Neural cell (in vitro differentiated cells): ENCODE measurements at regions not wholly inside any gene's neighbourhood (a gene's known extent, or its start where the extent isn't known, plus 50 kb on each side); places are given as distances from the start of the nearest gene placed in this dataset.

Source experiments
- H2AFZ ChIP-seq: fragments of 200-600, 300-800 bp; sonication (generic), shearing (Covaris generic); 2 replicates; pipeline ENCODE4 v1.6.0; 2014; ENCODE audit warnings: low read depth, mild to moderate bottlenecking, antibody characterized with exemption, low read length, moderate library complexity
- H3F3A ChIP-seq: fragments of 200-600 bp; shearing (Covaris generic); 2 replicates; pipeline ENCODE4 v1.6.1; 2016; ENCODE audit warnings: mild to moderate bottlenecking, moderate library complexity, mixed read lengths, antibody characterized with exemption, low read length; ENCODE audit not compliant: insufficient read depth, poor library complexity, severe bottlenecking
- H3K27ac ChIP-seq: fragments of 200-600, 300-800 bp; sonication (generic), shearing (Covaris generic); 2 replicates; pipeline ENCODE4 v1.5.1; 2014; ENCODE audit warnings: mild to moderate bottlenecking, low read length, moderate library complexity
- H3K27me3 ChIP-seq: fragments of 300-800, 200-600 bp; sonication (generic), shearing (Covaris generic); 2 replicates; pipeline ENCODE4 v1.6.0; 2014; ENCODE audit warnings: mild to moderate bottlenecking, low read depth, low read length, moderate library complexity; ENCODE audit not compliant: insufficient read depth
- H3K36me3 ChIP-seq: fragments of 300-800, 200-600 bp; sonication (generic), shearing (Covaris generic); 2 replicates; pipeline ENCODE4 v1.5.1; 2014; ENCODE audit warnings: mild to moderate bottlenecking, antibody characterized with exemption, low read length, moderate library complexity; ENCODE audit not compliant: insufficient read depth
- H3K4me2 ChIP-seq: fragments of 300-800, 200-600 bp; sonication (generic), shearing (Covaris generic); 2 replicates; pipeline ENCODE4 v1.6.0; 2014; ENCODE audit warnings: mild to moderate bottlenecking, low read length
- H3K4me3 ChIP-seq: fragments of 300-800, 200-600 bp; sonication (generic), shearing (Covaris generic); 2 replicates; pipeline ENCODE4 v1.5.1; 2014; ENCODE audit warnings: mild to moderate bottlenecking, low read length, moderate library complexity
- H3K79me2 ChIP-seq: fragments of 200-600 bp; shearing (Covaris generic); replicated peaks from 2 replicates; pipeline ENCODE4 v1.6.0; 2014; ENCODE audit warnings: mild to moderate bottlenecking, low read length, moderate library complexity; ENCODE audit not compliant: insufficient read depth
- H3K9ac ChIP-seq: fragments of 300-800, 200-600 bp; sonication (generic), shearing (Covaris generic); 2 replicates; pipeline ENCODE4 v1.6.1; 2016; ENCODE audit warnings: mild to moderate bottlenecking, low read length, mixed read lengths
- H3K9me2 ChIP-seq: fragments of 200-600 bp; shearing (Covaris generic); 2 replicates; pipeline ENCODE4 v1.6.1; 2016; ENCODE audit warnings: mild to moderate bottlenecking, low read length, mixed read lengths; ENCODE audit not compliant: insufficient read depth
- H3K9me3 ChIP-seq: fragments of 200-600, 300-800 bp; sonication (generic), shearing (Covaris generic); 2 replicates; pipeline ENCODE4 v1.6.1; 2016; ENCODE audit warnings: mild to moderate bottlenecking, mixed run types, low read length, moderate library complexity, mixed read lengths
- H4K20me1 ChIP-seq: fragments of 200-600 bp; shearing (Covaris generic); 2 replicates; pipeline ENCODE4 v1.6.1; 2016; ENCODE audit warnings: mild to moderate bottlenecking, mixed run types; ENCODE audit not compliant: insufficient read depth
- CTCF ChIP-seq: fragments of 450-650 bp; IDR thresholded peaks from 2 replicates; pipeline ENCODE4 v1.5.1; 2014; ENCODE audit warnings: antibody characterized with exemption, mild to moderate bottlenecking, moderate library complexity; ENCODE audit not compliant: poor library complexity, severe bottlenecking
- EP300 ChIP-seq: fragments of 450-650 bp; conservative IDR thresholded peaks from 2 replicates; pipeline ENCODE4 v1.6.1; 2014; ENCODE audit warnings: antibody characterized with exemption, mild to moderate bottlenecking, moderate library complexity; ENCODE audit not compliant: poor library complexity, severe bottlenecking
- EZH2 ChIP-seq: fragments of 200-600, 300-800 bp; shearing (Covaris generic), sonication (generic); IDR thresholded peaks from 2 replicates; pipeline ENCODE4 v1.6.1; 2014; ENCODE audit warnings: antibody characterized with exemption, low read length, borderline replicate concordance, mild to moderate bottlenecking; ENCODE audit not compliant: insufficient read depth, poor library complexity, severe bottlenecking
- MXI1 ChIP-seq: fragments of 450-650 bp; conservative IDR thresholded peaks from 2 replicates; pipeline ENCODE4 v1.6.1; 2014; ENCODE audit warnings: antibody characterized with exemption, mild to moderate bottlenecking; ENCODE audit not compliant: poor library complexity, severe bottlenecking
- POLR2AphosphoS5 ChIP-seq: IDR thresholded peaks from 2 replicates; pipeline ENCODE4 v1.6.1; 2012
- RAD21 ChIP-seq: fragments of 450-650 bp; conservative IDR thresholded peaks from 2 replicates; pipeline ENCODE4 v1.6.1; 2014; ENCODE audit warnings: antibody characterized with exemption, mild to moderate bottlenecking, moderate library complexity
- REST ChIP-seq: IDR thresholded peaks from 2 replicates; pipeline ENCODE4 v1.6.1; 2012; ENCODE audit warnings: borderline replicate concordance
- SMC3 ChIP-seq: fragments of 450-650 bp; conservative IDR thresholded peaks from 2 replicates; pipeline ENCODE4 v1.6.1; 2014; ENCODE audit warnings: antibody characterized with exemption, mild to moderate bottlenecking, moderate library complexity; ENCODE audit not compliant: poor library complexity
- TAF1 ChIP-seq: IDR thresholded peaks from 2 replicates; pipeline ENCODE4 v1.6.1; 2012; ENCODE audit warnings: low read depth

- H2AFZ ChIP-seq, result no peak overlapping the region
- H4K20me1 ChIP-seq, result no peaks in the 10 kb centered on the region
- TF ChIP-seq POLR2AphosphoS5 (no peak), MXI1 (no peak), TAF1 (no peak)
These were observed 60.6 kb upstream of the GABRA2 start for GRCh38 chr4:46450556-46450955.

GRCh38 chr4:46445710-46446314 is 55.9 kb upstream of the GABRA2 start:
- no peaks in the 10 kb centered on the region for H3K79me2 ChIP-seq
- no peak overlapping the region for H2AFZ ChIP-seq
- TF ChIP-seq RAD21 (no peak), EZH2 (no peak), REST (no peak), POLR2AphosphoS5 (no peak), TAF1 (no peak), EP300 (no peak), CTCF (no peak), SMC3 (no peak), MXI1 (no peak)
- H3K36me3 ChIP-seq, result no peaks in the 10 kb centered on the region
- no peak overlapping the region for H3K27ac ChIP-seq
- no peak overlapping the region for H3K9ac ChIP-seq
- no peaks in the 10 kb centered on the region for H3K9me3 ChIP-seq
- no peak overlapping the region for H3K4me3 ChIP-seq
- no peak overlapping the region for H3K4me2 ChIP-seq
- H3K9me2 ChIP-seq, result no peaks in the 10 kb centered on the region
- H3F3A ChIP-seq, result no peaks in the 10 kb centered on the region
- H3K27me3 ChIP-seq, result no peaks in the 10 kb centered on the region
- H4K20me1 ChIP-seq, result no peaks in the 10 kb centered on the region

More at GRCh38 chr4:46450556-46450955, 60.6 kb upstream of the GABRA2 start:
- no peaks in the 10 kb centered on the region for H3K36me3 ChIP-seq
- H3K9me3 ChIP-seq, result no peaks in the 10 kb centered on the region
- H3K4me3 ChIP-seq, result no peak overlapping the region
- H3K9ac ChIP-seq, result no peak overlapping the region
- no peak overlapping the region for H3K27ac ChIP-seq
- H3F3A ChIP-seq, result no peaks in the 10 kb centered on the region
- H3K27me3 ChIP-seq, result no peaks in the 10 kb centered on the region
- H3K9me2 ChIP-seq, result no peaks in the 10 kb centered on the region
- H3K4me2 ChIP-seq, result no peak overlapping the region
- H3K79me2 ChIP-seq, result no peaks in the 10 kb centered on the region
